K562 (cell line): ENCODE measurements at regions not wholly inside any gene's neighbourhood (a gene's known extent, or its start where the extent isn't known, plus 50 kb on each side); places are given as distances from the start of the nearest gene placed in this dataset.

ENCODE experiments used
- DMBX1 ChIP-seq: fragments of 250-450 bp; sonication (Bioruptor Pico); IDR thresholded peaks from 2 replicates; pipeline ENCODE4 v1.8.0; 2022; ENCODE audit warnings: inconsistent platforms, mild to moderate bottlenecking, moderate library complexity, borderline replicate concordance
- NFATC3 ChIP-seq: fragments of 450-650 bp; IDR thresholded peaks from 2 replicates; pipeline ENCODE4 v1.6.1; 2017; ENCODE audit warnings: mild to moderate bottlenecking
- NR3C1 ChIP-seq: sonication (generic); formaldehyde crosslinking; IDR thresholded peaks from 2 replicates; pipeline ENCODE4 v1.8.1; 2022; ENCODE audit warnings: missing genetic modification reagents
- POLR2AphosphoS2 ChIP-seq: IDR thresholded peaks from 2 replicates; pipeline ENCODE4 v1.6.1; 2012; ENCODE audit warnings: low read length, improper control_type of control experiment
- PRPF4 ChIP-seq: fragments of 200-400 bp; formaldehyde crosslinking; IDR thresholded peaks from one replicate; pipeline ENCODE4 v1.6.1; 2017; ENCODE audit warnings: low read length, low read depth, mild to moderate bottlenecking; ENCODE audit not compliant: insufficient read depth, poor library complexity, severe bottlenecking
- THRA ChIP-seq: fragments of 450-650 bp; IDR thresholded peaks from 2 replicates; pipeline ENCODE4 v1.6.1; 2017; ENCODE audit warnings: mild to moderate bottlenecking, moderate library complexity
- ZNF232 ChIP-seq: sonication (generic); formaldehyde crosslinking; IDR thresholded peaks from 2 replicates; pipeline ENCODE4 v1.8.0; 2022; ENCODE audit warnings: mild to moderate bottlenecking, missing genetic modification reagents
- TF ChIP-seq, protein P1 (sequence below): fragments of 250-450 bp; sonication (Bioruptor Pico); IDR thresholded peaks from 2 replicates; pipeline ENCODE4 v1.4.0; 2020; ENCODE audit warnings: mild to moderate bottlenecking
- TF ChIP-seq, protein P2 (sequence below): fragments of 250-450 bp; sonication (Bioruptor Pico); IDR thresholded peaks from 2 replicates; pipeline ENCODE4 v1.8.0; 2022; ENCODE audit warnings: moderate library complexity, mild to moderate bottlenecking, inconsistent platforms

- TF ChIP-seq, protein P1, sequence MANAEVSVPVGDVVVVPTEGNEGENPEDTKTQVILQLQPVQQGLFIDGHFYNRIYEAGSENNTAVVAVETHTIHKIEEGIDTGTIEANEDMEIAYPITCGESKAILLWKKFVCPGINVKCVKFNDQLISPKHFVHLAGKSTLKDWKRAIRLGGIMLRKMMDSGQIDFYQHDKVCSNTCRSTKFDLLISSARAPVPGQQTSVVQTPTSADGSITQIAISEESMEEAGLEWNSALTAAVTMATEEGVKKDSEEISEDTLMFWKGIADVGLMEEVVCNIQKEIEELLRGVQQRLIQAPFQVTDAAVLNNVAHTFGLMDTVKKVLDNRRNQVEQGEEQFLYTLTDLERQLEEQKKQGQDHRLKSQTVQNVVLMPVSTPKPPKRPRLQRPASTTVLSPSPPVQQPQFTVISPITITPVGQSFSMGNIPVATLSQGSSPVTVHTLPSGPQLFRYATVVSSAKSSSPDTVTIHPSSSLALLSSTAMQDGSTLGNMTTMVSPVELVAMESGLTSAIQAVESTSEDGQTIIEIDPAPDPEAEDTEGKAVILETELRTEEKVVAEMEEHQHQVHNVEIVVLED: no peak
- TF ChIP-seq THRA (no peak), ZNF232 (CRISPR knock-in tag) (no peak), DMBX1 (CRISPR knock-in tag) (no peak), POLR2AphosphoS2 (no peak), NFATC3 (no peak), NR3C1 (CRISPR knock-in tag) (no peak), PRPF4 (no peak)
- TF ChIP-seq, protein P2, sequence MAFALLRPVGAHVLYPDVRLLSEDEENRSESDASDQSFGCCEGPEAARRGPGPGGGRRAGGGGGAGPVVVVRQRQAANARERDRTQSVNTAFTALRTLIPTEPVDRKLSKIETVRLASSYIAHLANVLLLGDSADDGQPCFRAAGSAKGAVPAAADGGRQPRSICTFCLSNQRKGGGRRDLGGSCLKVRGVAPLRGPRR (CRISPR knock-in tag): no peak
Observed at GRCh38 chr11:111173221-111173620, 72.3 kb upstream of the POU2AF2 start (continued).
